H1 (cell line): ENCODE measurements at regions not wholly inside any gene's neighbourhood (a gene's known extent, or its start where the extent isn't known, plus 50 kb on each side); places are given as distances from the start of the nearest gene placed in this dataset.

Source experiments
- CTCF ChIA-PET: fragments of 300-600 bp; sonication (Branson Sonifier 250); formaldehyde crosslinking; loops from one replicate; lab custom pipeline; 2021; ENCODE audit not compliant: partially characterized antibody; lab: Charles Lee
- POLR2A ChIA-PET: fragments of 300-600 bp; sonication (Branson Sonifier 250); formaldehyde crosslinking; loops from one replicate; lab custom pipeline; 2021; ENCODE audit warnings: inconsistent platforms; ENCODE audit not compliant: partially characterized antibody; lab: Charles Lee
- DNase-seq, 2 experiments: peaks; one replicate each; pipeline versions ENCODE4 v3.0.0 to v3.0.0-alpha.2; 2010 to 2022; ENCODE audit warnings: low spot score in 2 of 2, low read depth in 1 of 2, mixed read lengths in 1 of 2
- FAIRE-seq: peaks from 2 replicates; lab custom pipeline; 2011; peaks lifted over from hg19 to GRCh38; lab: Jason Lieb, UNC
- H2AFZ ChIP-seq: 2 replicates; pipeline ENCODE4 v1.8.1; 2012; ENCODE audit warnings: low read length, inconsistent platforms
- H2AK5ac ChIP-seq: 2 replicates; pipeline ENCODE4 v1.6.1; 2013; ENCODE audit warnings: low read depth, low read length
- H2BK120ac ChIP-seq: replicated peaks from 2 replicates; pipeline ENCODE3; 2013; ENCODE audit warnings: low read depth, low read length, inconsistent platforms
- H2BK12ac ChIP-seq: 2 replicates; pipeline ENCODE4 v1.6.1; 2013; ENCODE audit warnings: low read depth, low read length
- H2BK15ac ChIP-seq: 2 replicates; pipeline ENCODE4 v1.6.1; 2013; ENCODE audit warnings: low read length
- H2BK20ac ChIP-seq: 2 replicates; pipeline ENCODE4 v1.6.1; 2013; ENCODE audit warnings: low read length
- H2BK5ac ChIP-seq: 2 replicates; pipeline ENCODE4 v1.6.1; 2013; ENCODE audit warnings: low read depth, low read length
- H3K14ac ChIP-seq: 2 replicates; pipeline ENCODE4 v1.6.1; 2013; ENCODE audit warnings: inconsistent platforms; ENCODE audit not compliant: insufficient read length
- H3K18ac ChIP-seq: 2 replicates; pipeline ENCODE4 v1.6.1; 2013; ENCODE audit warnings: low read length; ENCODE audit errors: extremely low read depth
- H3K23ac ChIP-seq: 2 replicates; pipeline ENCODE4 v1.6.1; 2013; ENCODE audit warnings: inconsistent platforms; ENCODE audit not compliant: insufficient read length
- H3K23me2 ChIP-seq: 2 replicates; pipeline ENCODE4 v1.6.1; 2013; ENCODE audit warnings: low read depth, low read length
- H3K27ac ChIP-seq: 2 replicates; pipeline ENCODE4 v1.6.1; 2011; ENCODE audit warnings: low read depth, low read length, inconsistent platforms
- H3K27me3 ChIP-seq, 4 experiments: replicated peaks in 1 of 4; 1 replicate in 1 of 4; 2 replicates in 3 of 4; pipeline versions ENCODE4 v1.6.1 to v1.8.1; 2011 to 2013; ENCODE audit warnings: low read length in 3 of 4, mild to moderate bottlenecking in 3 of 4, inconsistent platforms in 2 of 4, mixed read lengths in 2 of 4, moderate library complexity in 1 of 4; ENCODE audit not compliant: control insufficient read depth in 3 of 4, insufficient read depth in 3 of 4; ENCODE audit errors: extremely low read depth in 1 of 4
- H3K36me3 ChIP-seq, 4 experiments: 2 replicates each; pipeline versions ENCODE4 v1.6.1 to v1.8.1; 2011 to 2013; ENCODE audit warnings: mild to moderate bottlenecking in 4 of 4, low read length in 3 of 4, moderate library complexity in 2 of 4, control low read depth in 1 of 4, inconsistent platforms in 1 of 4; ENCODE audit not compliant: insufficient read depth in 4 of 4, control insufficient read depth in 2 of 4
- H3K4ac ChIP-seq: replicated peaks from 2 replicates; pipeline ENCODE3; 2013; ENCODE audit warnings: low read length, low read depth, mixed read lengths, inconsistent platforms; ENCODE audit not compliant: insufficient read length
- H3K4me1 ChIP-seq, 4 experiments: replicated peaks in 1 of 4; 1 replicate in 1 of 4; 2 replicates in 3 of 4; pipeline versions ENCODE4 v1.6.1 to v1.8.1; 2011 to 2013; ENCODE audit warnings: low read length in 3 of 4, inconsistent platforms in 2 of 4, mixed read lengths in 1 of 4; ENCODE audit not compliant: insufficient read depth in 4 of 4, control insufficient read depth in 3 of 4
- H3K4me2 ChIP-seq, 2 experiments: 2 replicates each; pipeline versions ENCODE4 v1.6.1 to v1.8.1; 2011 to 2013; ENCODE audit warnings: low read depth in 2 of 2, low read length in 2 of 2, control low read depth in 1 of 2, inconsistent platforms in 1 of 2, mild to moderate bottlenecking in 1 of 2; ENCODE audit not compliant: insufficient read depth in 1 of 2
- H3K4me3 ChIP-seq, 4 experiments: fragments of 200-600, 300-600 bp in 1 of 4; sonication (generic), shearing (Covaris generic), sonication (Bioruptor Twin) in 1 of 4; 2 replicates each; pipeline versions ENCODE4 v1.5.1 to v1.8.1; 2011 to 2016; ENCODE audit warnings: low read length in 4 of 4, low read depth in 3 of 4, control low read depth in 2 of 4, inconsistent platforms in 2 of 4, mild to moderate bottlenecking in 2 of 4, mixed read lengths in 1 of 4, moderate library complexity in 1 of 4; ENCODE audit not compliant: insufficient read depth in 2 of 4; ENCODE audit errors: extremely low read depth in 1 of 4
- H3K56ac ChIP-seq: replicated peaks from 2 replicates; pipeline ENCODE3; 2013; ENCODE audit warnings: low read depth, mild to moderate bottlenecking, mixed read lengths, low read length, inconsistent platforms; ENCODE audit not compliant: insufficient read length
- H3K79me1 ChIP-seq: 2 replicates; pipeline ENCODE4 v1.6.1; 2013; ENCODE audit warnings: low read depth, low read length, control low read depth
- H3K79me2 ChIP-seq, 2 experiments: 2 replicates each; pipeline versions ENCODE4 v1.6.1 to v1.8.1; 2012 to 2013; ENCODE audit warnings: low read length in 2 of 2, mild to moderate bottlenecking in 2 of 2, inconsistent platforms in 1 of 2; ENCODE audit not compliant: insufficient read depth in 2 of 2, control insufficient read depth in 1 of 2
- H3K9ac ChIP-seq, 4 experiments: replicated peaks in 1 of 4; 1 replicate in 1 of 4; 2 replicates in 3 of 4; pipeline versions ENCODE4 v1.6.1 to v1.8.1; 2011 to 2013; ENCODE audit warnings: low read depth in 3 of 4, low read length in 3 of 4, control low read depth in 2 of 4, mild to moderate bottlenecking in 2 of 4, moderate library complexity in 2 of 4, inconsistent platforms in 1 of 4; ENCODE audit errors: extremely low read depth in 1 of 4
- H3K9me3 ChIP-seq, 2 experiments: 2 replicates each; pipeline versions ENCODE4 v1.6.1 to v1.8.1; 2012 to 2013; ENCODE audit warnings: mild to moderate bottlenecking in 2 of 2, moderate library complexity in 2 of 2, control low read depth in 1 of 2, inconsistent platforms in 1 of 2, low read depth in 1 of 2, low read length in 1 of 2, mixed read lengths in 1 of 2; ENCODE audit not compliant: insufficient read depth in 2 of 2
- H4K20me1 ChIP-seq, 2 experiments: replicated peaks in 1 of 2; 2 replicates each; pipeline versions ENCODE3 to v1.8.1; 2011 to 2013; ENCODE audit warnings: inconsistent platforms in 2 of 2, low read length in 2 of 2, mild to moderate bottlenecking in 1 of 2; ENCODE audit not compliant: insufficient read depth in 2 of 2, control insufficient read depth in 1 of 2
- H4K5ac ChIP-seq: 2 replicates; pipeline ENCODE4 v1.6.1; 2013; ENCODE audit warnings: low read length, low read depth, mixed read lengths, inconsistent platforms; ENCODE audit not compliant: insufficient read length
- H4K8ac ChIP-seq: 2 replicates; pipeline ENCODE4 v1.8.0; 2013; ENCODE audit warnings: mild to moderate bottlenecking, moderate library complexity, low read length, inconsistent platforms; ENCODE audit not compliant: insufficient read depth; ENCODE audit errors: extremely low read depth
- H4K91ac ChIP-seq: replicated peaks from 2 replicates; pipeline ENCODE3; 2013; ENCODE audit warnings: low read length, mixed read lengths, inconsistent platforms; ENCODE audit not compliant: insufficient read length
- BACH1 ChIP-seq: IDR thresholded peaks from 2 replicates; pipeline ENCODE4 v1.6.1; 2012; ENCODE audit warnings: low read length, improper control_type of control experiment
- CBX5 ChIP-seq: fragments of 300-800, 300-1000 bp; sonication (generic); IDR thresholded peaks from 2 replicates; pipeline ENCODE4 v1.7.1; 2016; ENCODE audit warnings: antibody characterized with exemption, low read length, low read depth
- E2F6 ChIP-seq: IDR thresholded peaks from 2 replicates; pipeline ENCODE4 v1.6.1; 2012; ENCODE audit warnings: inconsistent platforms
- EP300 ChIP-seq, 2 experiments: IDR thresholded peaks; 1 replicate in 1 of 2; 2 replicates in 1 of 2; pipeline ENCODE4 v1.6.1; 2011 to 2012; ENCODE audit warnings: low read depth in 2 of 2, low read length in 2 of 2, mild to moderate bottlenecking in 2 of 2, borderline replicate concordance in 1 of 2, inconsistent platforms in 1 of 2, moderate library complexity in 1 of 2
- JUN ChIP-seq: IDR thresholded peaks from 2 replicates; pipeline ENCODE4 v1.6.1; 2011; ENCODE audit warnings: low read depth, mild to moderate bottlenecking, improper control_type of control experiment, low read length
- KDM5A ChIP-seq: fragments of 200-600 bp; IDR thresholded peaks from 2 replicates; pipeline ENCODE4 v1.7.1; 2012; ENCODE audit warnings: mild to moderate bottlenecking, low read length, inconsistent platforms, mixed read lengths
- MAFK ChIP-seq: IDR thresholded peaks from 2 replicates; pipeline ENCODE4 v1.6.1; 2012; ENCODE audit warnings: low read depth, mild to moderate bottlenecking, improper control_type of control experiment, low read length
- RBBP5 ChIP-seq: IDR thresholded peaks from 2 replicates; pipeline ENCODE4 v1.7.1; 2012; ENCODE audit warnings: low read depth, mild to moderate bottlenecking, inconsistent platforms, low read length, moderate library complexity, borderline replicate concordance
- SIRT6 ChIP-seq: IDR thresholded peaks from one replicate; pipeline ENCODE4 v1.7.1; 2012; ENCODE audit warnings: low read length, inconsistent platforms
- SP1 ChIP-seq: IDR thresholded peaks from 2 replicates; pipeline ENCODE4 v1.6.1; 2011; ENCODE audit warnings: low read depth, low read length
- SRF ChIP-seq: IDR thresholded peaks from 2 replicates; pipeline ENCODE4 v1.6.1; 2011; ENCODE audit warnings: mild to moderate bottlenecking, low read depth, low read length, moderate library complexity
- TAF1 ChIP-seq: IDR thresholded peaks from 2 replicates; pipeline ENCODE4 v1.6.1; 2011; ENCODE audit warnings: mild to moderate bottlenecking, low read depth, low read length
- TAF7 ChIP-seq: optimal IDR thresholded peaks from 2 replicates; pipeline ENCODE3; 2011; ENCODE audit warnings: low read depth, mild to moderate bottlenecking, inconsistent platforms, low read length, moderate library complexity, borderline replicate concordance
- WGBS, 2 experiments: shearing (Covaris generic) in 1 of 2; methylation state at CpG; one replicate each; pipeline versions ENCODE4 v1.1.6 to v1.1.7; 2013 to 2015; ENCODE audit warnings: low lambda C conversion rate in 2 of 2, mixed read lengths in 2 of 2, inconsistent platforms in 1 of 2, low coverage in 1 of 2, missing lambda C conversion rate in 1 of 2; ENCODE audit not compliant: insufficient replicate concordance in 2 of 2, insufficient coverage in 1 of 2, insufficient read length in 1 of 2; ENCODE audit errors: extremely low coverage in 1 of 2, missing lambda C conversion rate in 1 of 2; 5-methylcytosine and 5-hydroxymethylcytosine counted together

DNA sequence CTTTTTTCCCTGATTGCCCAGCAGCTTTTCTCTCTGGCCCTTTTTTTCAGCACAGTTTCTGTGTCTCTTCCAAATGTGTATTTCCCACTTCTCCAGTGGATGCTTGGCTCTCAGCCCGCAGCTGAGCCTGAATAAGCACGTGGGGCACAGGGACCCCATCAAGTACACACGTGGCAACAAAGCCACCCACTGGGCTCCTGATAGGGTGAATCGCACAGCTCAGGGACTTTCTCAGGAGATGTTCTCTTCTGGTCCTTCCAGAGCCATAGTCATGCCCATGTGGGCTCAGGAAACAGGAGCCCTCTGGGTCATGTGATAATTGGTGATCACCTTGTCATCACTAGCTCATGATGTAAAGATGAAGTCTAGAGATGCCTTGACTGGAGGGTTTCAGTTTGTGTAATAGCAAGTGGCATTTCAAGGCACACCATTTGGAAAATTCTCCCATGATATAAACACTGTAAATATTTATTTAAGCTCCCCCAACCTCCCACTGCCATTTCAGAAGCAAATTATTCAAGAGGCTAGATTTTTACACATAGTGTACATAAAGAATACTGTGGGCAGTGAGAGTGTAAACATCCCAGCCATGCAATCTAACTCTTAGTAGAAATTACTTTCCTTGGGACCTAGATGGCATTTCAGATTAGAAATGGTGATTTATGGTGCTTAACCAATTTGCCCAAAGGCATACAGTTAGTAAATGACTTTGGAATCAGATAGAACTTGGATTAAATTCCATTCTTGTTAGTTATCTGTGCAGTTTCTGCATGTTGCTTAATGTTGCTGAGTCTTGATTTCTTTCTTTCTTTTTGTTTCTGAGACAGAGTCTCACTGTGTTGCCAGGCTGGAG is 597.5 kb downstream of the SLC4A3 start:
- H3K4me1 ChIP-seq = peaks cover 0 to 11% (median 1%) of the 10 kb centered on the region in 4 experiments; a peak in 2 of 7 replicates
- H3K4me2 ChIP-seq = no peak overlapping the region
- no peak overlapping the region for H3K9ac ChIP-seq
- no peaks in the 10 kb centered on the region for H3K9me3 ChIP-seq
- no peak overlapping the region for H4K91ac ChIP-seq
- no peaks in the 10 kb centered on the region for H3K79me2 ChIP-seq
- no peak overlapping the region for H3K56ac ChIP-seq
- FAIRE-seq (no peak), DNase-seq (no peak)
- 93% methylated on average over 4 of the region's 4 CpGs; no CpG with 5 or more reads in 1 of the 2 experiments for WGBS, 2 experiments
- no peaks in the 10 kb centered on the region for H3K36me3 ChIP-seq
- H3K4ac ChIP-seq = no peak overlapping the region
- CTCF ChIA-PET = interaction anchor here (0.7 to 1.2 kb wide), 2 partner anchors 9 to 456 kb away, joined by 4 read pairs; no protein-coding TSS in a partner anchor
- H4K8ac ChIP-seq = 0 out of 2 replicates have a peak overlapping the region, but pooled peaks have one; percentile 35
- POLR2A ChIA-PET = no interaction called here
- no peak overlapping the region for H2BK15ac ChIP-seq
- H3K23me2 ChIP-seq = no peaks in the 10 kb centered on the region
- no peak overlapping the region for H4K5ac ChIP-seq
- no peak overlapping the region for H3K18ac ChIP-seq
- H2BK5ac ChIP-seq = no peak overlapping the region
- H3K4me3 ChIP-seq = no peak overlapping the region
- no peak overlapping the region for H2AFZ ChIP-seq
- H2AK5ac ChIP-seq = no peak overlapping the region
- no peak overlapping the region for H3K23ac ChIP-seq
- H3K27me3 ChIP-seq = no peaks in the 10 kb centered on the region
- H4K20me1 ChIP-seq = no peaks in the 10 kb centered on the region
- no peak overlapping the region for H3K14ac ChIP-seq
- H2BK12ac ChIP-seq = no peak overlapping the region
- no peak overlapping the region for H2BK120ac ChIP-seq
- H3K79me1 ChIP-seq = no peaks in the 10 kb centered on the region
- H3K27ac ChIP-seq = no peak overlapping the region
- no peak overlapping the region for H2BK20ac ChIP-seq
- no peak for TF ChIP-seq E2F6
- no peak for TF ChIP-seq SP1
- TF ChIP-seq TAF7 = no peak
- TF ChIP-seq RBBP5 = no peak
- TF ChIP-seq MAFK = no peak
- no peak for TF ChIP-seq SIRT6
- TF ChIP-seq EP300 (IDR thresholded peaks at IDR 0.05; ENCODE audit: borderline replicate concordance in 1 of 2, low read depth in 2 of 2, low read length in 2 of 2) = no peak
- TF ChIP-seq SRF = no peak
- no peak for TF ChIP-seq KDM5A
- no peak for TF ChIP-seq BACH1
- TF ChIP-seq JUN = no peak
- no peak for TF ChIP-seq CBX5
- no peak for TF ChIP-seq TAF1
